ENCODE measurements at regions not wholly inside any gene's neighbourhood (a gene's known extent, or its start where the extent isn't known, plus 50 kb on each side); places are given as distances from the start of the nearest gene placed in this dataset.
"Not testable (repeated sequence)": the region's sequence is repeated elsewhere in the genome, so short reads cannot be mapped to it uniquely, and the experiment has no call there.

DNA sequence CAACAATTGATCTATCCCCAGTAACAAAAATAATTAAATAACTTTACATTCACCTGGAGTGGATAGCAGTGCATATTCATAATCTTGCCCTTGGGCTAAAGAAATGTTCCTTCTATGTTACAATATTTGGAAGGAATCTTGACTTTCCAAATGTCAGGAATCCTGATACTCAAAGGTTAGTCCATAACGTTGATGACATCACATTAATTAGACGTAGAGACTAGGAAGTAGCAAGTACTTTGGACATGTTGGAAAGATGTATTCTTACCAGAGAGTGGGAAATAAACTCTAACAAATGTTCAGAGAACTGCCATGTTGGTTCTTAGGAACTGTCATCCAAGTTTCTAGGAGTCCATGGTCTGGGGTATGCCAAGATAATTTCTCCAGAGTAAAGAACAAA, 70.6 kb upstream of the SLC25A36 start:
- DNase-seq, result no peak

DNA sequence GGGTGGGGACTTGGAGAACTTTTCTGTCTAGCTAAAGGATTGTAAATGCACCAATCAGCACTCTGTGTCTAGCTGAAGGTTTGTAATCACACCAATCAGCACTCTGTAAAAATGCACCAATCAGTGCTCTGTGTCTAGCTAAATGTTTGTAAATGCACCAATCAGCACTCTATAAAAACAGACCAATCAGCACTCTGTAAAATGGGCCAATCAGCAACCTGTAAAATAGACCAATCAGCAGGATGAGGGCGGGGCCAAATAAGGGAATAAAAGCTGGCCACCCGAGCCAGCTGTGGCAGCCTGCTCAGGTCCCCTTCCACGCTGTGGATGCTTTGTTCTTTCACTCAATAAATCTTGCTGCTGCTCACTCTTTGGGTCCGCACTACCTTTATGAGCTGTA, 69.5 kb upstream of the SLC25A36 start:
- not testable (repeated sequence) for DNase-seq

DNA sequence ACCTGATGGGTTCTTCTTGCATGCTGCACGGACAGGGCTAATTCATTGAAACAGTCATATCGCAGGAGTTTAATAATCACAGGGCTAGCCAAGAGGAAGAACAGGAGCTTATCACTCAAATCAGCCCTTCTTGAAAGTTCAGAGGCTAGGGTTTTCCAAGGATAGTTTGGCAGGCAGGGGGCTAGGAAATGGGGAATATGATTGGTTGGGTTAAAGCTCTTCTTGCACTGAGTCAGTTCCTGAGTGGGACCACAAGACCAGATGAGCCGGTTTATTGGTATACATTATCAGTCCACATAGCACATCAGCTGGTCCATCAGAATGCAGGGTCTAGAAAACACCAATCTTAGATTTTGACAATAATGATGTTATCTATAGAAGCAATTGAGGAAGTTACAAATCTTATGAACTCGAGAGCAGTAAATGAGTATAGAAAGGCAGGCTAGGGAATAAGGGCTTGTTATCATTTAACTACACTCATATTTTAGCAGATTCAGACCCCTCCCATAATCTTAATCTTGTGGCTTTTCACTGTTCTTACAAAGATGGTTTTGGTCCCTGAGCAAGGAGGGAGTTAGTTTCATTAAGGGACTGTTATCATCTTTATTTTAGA, 58.1 kb upstream of the SLC25A36 start:
- DNase-seq, result no peak

DNA sequence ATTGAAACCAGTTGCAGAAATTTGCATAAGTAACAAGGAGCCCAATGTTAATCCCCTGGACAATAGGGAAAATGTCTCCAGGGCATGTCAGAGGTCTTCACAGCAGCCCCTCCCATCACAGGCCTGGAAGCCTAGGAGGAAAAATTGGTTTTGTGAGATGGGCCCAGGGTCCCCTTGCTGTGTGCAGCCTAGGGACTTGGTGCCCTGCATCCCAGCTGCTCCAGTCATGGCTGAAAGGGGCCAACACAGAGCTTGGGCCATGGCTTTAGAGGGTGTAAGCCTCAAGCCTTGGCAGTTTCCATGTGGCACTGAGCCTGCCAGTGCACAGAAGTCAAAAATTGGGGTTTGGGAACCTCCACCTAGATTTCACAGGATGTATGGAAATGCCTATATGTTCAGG, 55.9 kb upstream of the SLC25A36 start:
- not testable (repeated sequence) for DNase-seq

All from DMS 273 treated with DMSO at 0.1 percent for 48 hours (cell line).